ENCODE measurements at regions not wholly inside any gene's neighbourhood (a gene's known extent, or its start where the extent isn't known, plus 50 kb on each side); places are given as distances from the start of the nearest gene placed in this dataset.

DNA sequence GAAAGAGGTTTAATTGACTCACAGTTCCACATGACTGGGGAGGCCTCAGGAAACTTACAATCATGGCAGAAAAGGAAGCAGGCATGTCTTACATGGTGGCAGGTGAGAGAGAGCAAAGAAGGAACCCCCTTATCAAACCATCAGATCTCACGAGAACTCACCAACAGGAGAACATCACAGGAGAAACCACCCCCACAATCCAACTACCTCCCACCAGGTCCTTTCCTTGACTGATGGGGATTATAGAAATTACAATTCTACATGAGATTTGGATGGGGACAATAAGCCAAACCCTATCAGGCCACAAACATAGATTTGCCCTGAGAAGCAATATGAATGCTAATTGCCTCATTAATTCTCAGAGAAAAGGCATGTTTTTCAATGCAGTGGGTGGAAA is 138.2 kb upstream of the RAPGEF2 start (continued):
- TF ChIP-seq, protein P1, sequence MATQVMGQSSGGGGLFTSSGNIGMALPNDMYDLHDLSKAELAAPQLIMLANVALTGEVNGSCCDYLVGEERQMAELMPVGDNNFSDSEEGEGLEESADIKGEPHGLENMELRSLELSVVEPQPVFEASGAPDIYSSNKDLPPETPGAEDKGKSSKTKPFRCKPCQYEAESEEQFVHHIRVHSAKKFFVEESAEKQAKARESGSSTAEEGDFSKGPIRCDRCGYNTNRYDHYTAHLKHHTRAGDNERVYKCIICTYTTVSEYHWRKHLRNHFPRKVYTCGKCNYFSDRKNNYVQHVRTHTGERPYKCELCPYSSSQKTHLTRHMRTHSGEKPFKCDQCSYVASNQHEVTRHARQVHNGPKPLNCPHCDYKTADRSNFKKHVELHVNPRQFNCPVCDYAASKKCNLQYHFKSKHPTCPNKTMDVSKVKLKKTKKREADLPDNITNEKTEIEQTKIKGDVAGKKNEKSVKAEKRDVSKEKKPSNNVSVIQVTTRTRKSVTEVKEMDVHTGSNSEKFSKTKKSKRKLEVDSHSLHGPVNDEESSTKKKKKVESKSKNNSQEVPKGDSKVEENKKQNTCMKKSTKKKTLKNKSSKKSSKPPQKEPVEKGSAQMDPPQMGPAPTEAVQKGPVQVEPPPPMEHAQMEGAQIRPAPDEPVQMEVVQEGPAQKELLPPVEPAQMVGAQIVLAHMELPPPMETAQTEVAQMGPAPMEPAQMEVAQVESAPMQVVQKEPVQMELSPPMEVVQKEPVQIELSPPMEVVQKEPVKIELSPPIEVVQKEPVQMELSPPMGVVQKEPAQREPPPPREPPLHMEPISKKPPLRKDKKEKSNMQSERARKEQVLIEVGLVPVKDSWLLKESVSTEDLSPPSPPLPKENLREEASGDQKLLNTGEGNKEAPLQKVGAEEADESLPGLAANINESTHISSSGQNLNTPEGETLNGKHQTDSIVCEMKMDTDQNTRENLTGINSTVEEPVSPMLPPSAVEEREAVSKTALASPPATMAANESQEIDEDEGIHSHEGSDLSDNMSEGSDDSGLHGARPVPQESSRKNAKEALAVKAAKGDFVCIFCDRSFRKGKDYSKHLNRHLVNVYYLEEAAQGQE (tag by site-specific recombination; IDR thresholded peaks at IDR 0.05), result no peak
- TF ChIP-seq, protein P2, sequence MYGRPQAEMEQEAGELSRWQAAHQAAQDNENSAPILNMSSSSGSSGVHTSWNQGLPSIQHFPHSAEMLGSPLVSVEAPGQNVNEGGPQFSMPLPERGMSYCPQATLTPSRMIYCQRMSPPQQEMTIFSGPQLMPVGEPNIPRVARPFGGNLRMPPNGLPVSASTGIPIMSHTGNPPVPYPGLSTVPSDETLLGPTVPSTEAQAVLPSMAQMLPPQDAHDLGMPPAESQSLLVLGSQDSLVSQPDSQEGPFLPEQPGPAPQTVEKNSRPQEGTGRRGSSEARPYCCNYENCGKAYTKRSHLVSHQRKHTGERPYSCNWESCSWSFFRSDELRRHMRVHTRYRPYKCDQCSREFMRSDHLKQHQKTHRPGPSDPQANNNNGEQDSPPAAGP (tag by site-specific recombination; IDR thresholded peaks at IDR 0.05), result no peak
- TF ChIP-seq ZNF132 (tag by site-specific recombination; IDR thresholded peaks at IDR 0.05; ENCODE audit: borderline replicate concordance) (no peak), ZNF768 (tag by site-specific recombination; IDR thresholded peaks at IDR 0.05) (no peak), ZNF792 (tag by site-specific recombination; IDR thresholded peaks at IDR 0.05) (no peak), ZNF548 (tag by site-specific recombination; IDR thresholded peaks at IDR 0.05) (no peak), ZNF266 (tag by site-specific recombination; IDR thresholded peaks at IDR 0.05; ENCODE audit: low read depth) (no peak)
- TF ChIP-seq, protein P3, sequence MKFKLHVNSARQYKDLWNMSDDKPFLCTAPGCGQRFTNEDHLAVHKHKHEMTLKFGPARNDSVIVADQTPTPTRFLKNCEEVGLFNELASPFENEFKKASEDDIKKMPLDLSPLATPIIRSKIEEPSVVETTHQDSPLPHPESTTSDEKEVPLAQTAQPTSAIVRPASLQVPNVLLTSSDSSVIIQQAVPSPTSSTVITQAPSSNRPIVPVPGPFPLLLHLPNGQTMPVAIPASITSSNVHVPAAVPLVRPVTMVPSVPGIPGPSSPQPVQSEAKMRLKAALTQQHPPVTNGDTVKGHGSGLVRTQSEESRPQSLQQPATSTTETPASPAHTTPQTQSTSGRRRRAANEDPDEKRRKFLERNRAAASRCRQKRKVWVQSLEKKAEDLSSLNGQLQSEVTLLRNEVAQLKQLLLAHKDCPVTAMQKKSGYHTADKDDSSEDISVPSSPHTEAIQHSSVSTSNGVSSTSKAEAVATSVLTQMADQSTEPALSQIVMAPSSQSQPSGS (tag by site-specific recombination; IDR thresholded peaks at IDR 0.05; ENCODE audit: low read depth), result no peak
- TF ChIP-seq, protein P4, sequence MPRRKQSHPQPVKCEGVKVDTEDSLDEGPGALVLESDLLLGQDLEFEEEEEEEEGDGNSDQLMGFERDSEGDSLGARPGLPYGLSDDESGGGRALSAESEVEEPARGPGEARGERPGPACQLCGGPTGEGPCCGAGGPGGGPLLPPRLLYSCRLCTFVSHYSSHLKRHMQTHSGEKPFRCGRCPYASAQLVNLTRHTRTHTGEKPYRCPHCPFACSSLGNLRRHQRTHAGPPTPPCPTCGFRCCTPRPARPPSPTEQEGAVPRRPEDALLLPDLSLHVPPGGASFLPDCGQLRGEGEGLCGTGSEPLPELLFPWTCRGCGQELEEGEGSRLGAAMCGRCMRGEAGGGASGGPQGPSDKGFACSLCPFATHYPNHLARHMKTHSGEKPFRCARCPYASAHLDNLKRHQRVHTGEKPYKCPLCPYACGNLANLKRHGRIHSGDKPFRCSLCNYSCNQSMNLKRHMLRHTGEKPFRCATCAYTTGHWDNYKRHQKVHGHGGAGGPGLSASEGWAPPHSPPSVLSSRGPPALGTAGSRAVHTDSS (tag by site-specific recombination; IDR thresholded peaks at IDR 0.05), result no peak
- TF ChIP-seq, protein P5, sequence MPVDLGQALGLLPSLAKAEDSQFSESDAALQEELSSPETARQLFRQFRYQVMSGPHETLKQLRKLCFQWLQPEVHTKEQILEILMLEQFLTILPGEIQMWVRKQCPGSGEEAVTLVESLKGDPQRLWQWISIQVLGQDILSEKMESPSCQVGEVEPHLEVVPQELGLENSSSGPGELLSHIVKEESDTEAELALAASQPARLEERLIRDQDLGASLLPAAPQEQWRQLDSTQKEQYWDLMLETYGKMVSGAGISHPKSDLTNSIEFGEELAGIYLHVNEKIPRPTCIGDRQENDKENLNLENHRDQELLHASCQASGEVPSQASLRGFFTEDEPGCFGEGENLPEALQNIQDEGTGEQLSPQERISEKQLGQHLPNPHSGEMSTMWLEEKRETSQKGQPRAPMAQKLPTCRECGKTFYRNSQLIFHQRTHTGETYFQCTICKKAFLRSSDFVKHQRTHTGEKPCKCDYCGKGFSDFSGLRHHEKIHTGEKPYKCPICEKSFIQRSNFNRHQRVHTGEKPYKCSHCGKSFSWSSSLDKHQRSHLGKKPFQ (tag by site-specific recombination; IDR thresholded peaks at IDR 0.05), result no peak
- TF ChIP-seq, protein P6, sequence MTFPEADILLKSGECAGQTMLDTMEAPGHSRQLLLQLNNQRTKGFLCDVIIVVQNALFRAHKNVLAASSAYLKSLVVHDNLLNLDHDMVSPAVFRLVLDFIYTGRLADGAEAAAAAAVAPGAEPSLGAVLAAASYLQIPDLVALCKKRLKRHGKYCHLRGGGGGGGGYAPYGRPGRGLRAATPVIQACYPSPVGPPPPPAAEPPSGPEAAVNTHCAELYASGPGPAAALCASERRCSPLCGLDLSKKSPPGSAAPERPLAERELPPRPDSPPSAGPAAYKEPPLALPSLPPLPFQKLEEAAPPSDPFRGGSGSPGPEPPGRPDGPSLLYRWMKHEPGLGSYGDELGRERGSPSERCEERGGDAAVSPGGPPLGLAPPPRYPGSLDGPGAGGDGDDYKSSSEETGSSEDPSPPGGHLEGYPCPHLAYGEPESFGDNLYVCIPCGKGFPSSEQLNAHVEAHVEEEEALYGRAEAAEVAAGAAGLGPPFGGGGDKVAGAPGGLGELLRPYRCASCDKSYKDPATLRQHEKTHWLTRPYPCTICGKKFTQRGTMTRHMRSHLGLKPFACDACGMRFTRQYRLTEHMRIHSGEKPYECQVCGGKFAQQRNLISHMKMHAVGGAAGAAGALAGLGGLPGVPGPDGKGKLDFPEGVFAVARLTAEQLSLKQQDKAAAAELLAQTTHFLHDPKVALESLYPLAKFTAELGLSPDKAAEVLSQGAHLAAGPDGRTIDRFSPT (tag by site-specific recombination; IDR thresholded peaks at IDR 0.05), result no peak

DNA sequence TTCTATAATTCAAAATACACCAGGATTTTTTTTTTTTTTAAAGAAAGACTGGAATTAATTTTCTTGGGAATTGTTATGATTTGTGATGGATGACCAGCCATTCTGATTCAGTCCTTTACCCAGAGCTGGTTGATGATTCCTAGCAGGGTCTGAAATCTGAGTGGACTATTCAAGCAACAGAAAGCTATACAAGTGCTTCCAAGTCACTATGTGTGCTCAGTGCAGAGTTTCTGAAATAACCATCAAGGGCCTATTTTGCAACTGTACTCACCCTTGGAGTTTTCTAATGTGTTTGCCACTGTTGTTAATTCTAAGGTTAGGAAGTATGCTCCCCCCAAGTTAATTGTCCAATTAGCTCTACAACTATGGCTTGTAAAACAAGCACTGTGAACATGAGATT is 137.7 kb upstream of the RAPGEF2 start:
- CTCF ChIA-PET, result interaction anchor here (0.7 kb wide), 1 partner anchor 163 kb away, joined by 6 read pairs; no protein-coding TSS in a partner anchor
- Histone ChIP-seq H3K36me3 (ENCODE audit: control insufficient read depth in 2 of 2, insufficient read depth in 1 of 2, low read length in 2 of 2) (no peaks in the 10 kb centered on the region), H3K9me3 (ENCODE audit: control insufficient read depth, insufficient read depth, low read depth, low read length) (no peaks in the 10 kb centered on the region), H3K4me1 (ENCODE audit: control insufficient read depth, insufficient read depth, low read length) (peaks cover 4% of the 10 kb centered on the region; the same call in 1 of the 2 replicates), H3K27ac (ENCODE audit: extremely low read depth, low read depth, low read length) (no peak overlapping the region), H3K4me3 (ENCODE audit: low read depth, low read length) (no peak overlapping the region)
- POLR2A ChIA-PET, result no interaction called here
- no peak for TF ChIP-seq BCL11B (tag by site-specific recombination; IDR thresholded peaks at IDR 0.05; ENCODE audit: low read depth)
- no peak for TF ChIP-seq SCRT1 (tag by site-specific recombination; IDR thresholded peaks at IDR 0.05; ENCODE audit: borderline replicate concordance)
- TF ChIP-seq, protein P7, sequence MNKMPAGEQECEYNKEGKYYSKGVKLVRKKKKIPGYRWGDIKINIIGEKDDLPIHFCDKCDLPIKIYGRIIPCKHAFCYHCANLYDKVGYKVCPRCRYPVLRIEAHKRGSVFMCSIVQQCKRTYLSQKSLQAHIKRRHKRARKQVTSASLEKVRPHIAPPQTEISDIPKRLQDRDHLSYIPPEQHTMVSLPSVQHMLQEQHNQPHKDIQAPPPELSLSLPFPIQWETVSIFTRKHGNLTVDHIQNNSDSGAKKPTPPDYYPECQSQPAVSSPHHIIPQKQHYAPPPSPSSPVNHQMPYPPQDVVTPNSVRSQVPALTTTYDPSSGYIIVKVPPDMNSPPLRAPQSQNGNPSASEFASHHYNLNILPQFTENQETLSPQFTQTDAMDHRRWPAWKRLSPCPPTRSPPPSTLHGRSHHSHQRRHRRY (tag by site-specific recombination; IDR thresholded peaks at IDR 0.05), result no peak
- TF ChIP-seq ZNF596 (tag by site-specific recombination; IDR thresholded peaks at IDR 0.05), result no peak
- TF ChIP-seq KLF8 (tag by site-specific recombination; IDR thresholded peaks at IDR 0.05), result no peak
- no peak for TF ChIP-seq TCF7L2 (IDR thresholded peaks at IDR 0.05; ENCODE audit: borderline replicate concordance, low read depth, low read length)
- TF ChIP-seq ZNF2 (tag by site-specific recombination; IDR thresholded peaks at IDR 0.05), result no peak
- TF ChIP-seq GLIS1 (tag by site-specific recombination; IDR thresholded peaks at IDR 0.05), result no peak
- no peak for TF ChIP-seq ZNF366 (tag by site-specific recombination; conservative IDR thresholded peaks at IDR 0.05)
- TF ChIP-seq ZNF610 (tag by site-specific recombination; IDR thresholded peaks at IDR 0.05; ENCODE audit: borderline replicate concordance), result no peak
- no peak for TF ChIP-seq ZFP41 (tag by site-specific recombination; IDR thresholded peaks at IDR 0.05; ENCODE audit: borderline replicate concordance)
- TF ChIP-seq KLF9 (tag by site-specific recombination; IDR thresholded peaks at IDR 0.05; ENCODE audit: low read depth), result no peak
